IMR-90 (cell line): ENCODE measurements at regions not wholly inside any gene's neighbourhood (a gene's known extent, or its start where the extent isn't known, plus 50 kb on each side); places are given as distances from the start of the nearest gene placed in this dataset.

Experiments
- CHD1 ChIP-seq: IDR thresholded peaks from 2 replicates; pipeline ENCODE4 v1.6.1; 2012; ENCODE audit warnings: low read depth, low read length, improper control_type of control experiment
- MAZ ChIP-seq: IDR thresholded peaks from 2 replicates; pipeline ENCODE4 v1.6.1; 2012; ENCODE audit warnings: low read depth, mild to moderate bottlenecking, low read length, improper control_type of control experiment, moderate library complexity, borderline replicate concordance
- POLR2A ChIP-seq: IDR thresholded peaks from 2 replicates; pipeline ENCODE4 v1.6.1; 2012; ENCODE audit warnings: mild to moderate bottlenecking, low read depth, low read length
- RAD21 ChIP-seq: IDR thresholded peaks from 2 replicates; pipeline ENCODE4 v1.6.1; 2012; ENCODE audit warnings: low read length, improper control_type of control experiment
- SMC3 ChIP-seq: fragments of 150-350 bp; IDR thresholded peaks from 2 replicates; pipeline ENCODE4 v1.6.1; 2016; ENCODE audit warnings: low read depth, mild to moderate bottlenecking, antibody characterized with exemption, low read length, moderate library complexity
- TF ChIP-seq, protein P1 (sequence below): conservative IDR thresholded peaks from 2 replicates; pipeline ENCODE4 v1.5.1; 2012; ENCODE audit warnings: mild to moderate bottlenecking, low read depth, low read length, improper control_type of control experiment
- TF ChIP-seq, protein P2 (sequence below): fragments of 150-350 bp; IDR thresholded peaks from 2 replicates; pipeline ENCODE4 v1.6.1; 2017; ENCODE audit warnings: mild to moderate bottlenecking, antibody characterized with exemption, low read length, low read depth

DNA sequence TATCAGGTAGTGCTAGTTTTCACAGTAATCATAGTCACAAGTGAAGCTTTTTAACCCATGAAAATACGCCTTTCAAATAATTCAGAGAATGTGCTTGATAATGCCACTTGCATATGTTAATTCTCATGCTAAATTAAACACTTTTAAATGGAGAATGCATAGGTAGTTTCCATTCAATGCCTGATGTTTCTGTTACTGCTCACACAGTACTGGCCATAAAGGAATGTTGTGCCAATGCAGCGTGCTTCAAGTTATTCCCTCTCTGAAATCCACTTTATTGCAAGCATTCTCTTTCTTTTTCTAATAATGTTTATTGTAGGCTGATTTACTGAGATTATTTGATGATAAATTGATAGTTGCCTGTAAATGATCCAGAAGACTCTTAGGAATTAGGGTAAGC lies 513.0 kb upstream of the KLF12 start:
- TF ChIP-seq, protein P1, sequence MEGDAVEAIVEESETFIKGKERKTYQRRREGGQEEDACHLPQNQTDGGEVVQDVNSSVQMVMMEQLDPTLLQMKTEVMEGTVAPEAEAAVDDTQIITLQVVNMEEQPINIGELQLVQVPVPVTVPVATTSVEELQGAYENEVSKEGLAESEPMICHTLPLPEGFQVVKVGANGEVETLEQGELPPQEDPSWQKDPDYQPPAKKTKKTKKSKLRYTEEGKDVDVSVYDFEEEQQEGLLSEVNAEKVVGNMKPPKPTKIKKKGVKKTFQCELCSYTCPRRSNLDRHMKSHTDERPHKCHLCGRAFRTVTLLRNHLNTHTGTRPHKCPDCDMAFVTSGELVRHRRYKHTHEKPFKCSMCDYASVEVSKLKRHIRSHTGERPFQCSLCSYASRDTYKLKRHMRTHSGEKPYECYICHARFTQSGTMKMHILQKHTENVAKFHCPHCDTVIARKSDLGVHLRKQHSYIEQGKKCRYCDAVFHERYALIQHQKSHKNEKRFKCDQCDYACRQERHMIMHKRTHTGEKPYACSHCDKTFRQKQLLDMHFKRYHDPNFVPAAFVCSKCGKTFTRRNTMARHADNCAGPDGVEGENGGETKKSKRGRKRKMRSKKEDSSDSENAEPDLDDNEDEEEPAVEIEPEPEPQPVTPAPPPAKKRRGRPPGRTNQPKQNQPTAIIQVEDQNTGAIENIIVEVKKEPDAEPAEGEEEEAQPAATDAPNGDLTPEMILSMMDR = no peak
- no peak for TF ChIP-seq MAZ
- TF ChIP-seq RAD21 = no peak
- no peak for TF ChIP-seq POLR2A
- no peak for TF ChIP-seq CHD1
- TF ChIP-seq, protein P2, sequence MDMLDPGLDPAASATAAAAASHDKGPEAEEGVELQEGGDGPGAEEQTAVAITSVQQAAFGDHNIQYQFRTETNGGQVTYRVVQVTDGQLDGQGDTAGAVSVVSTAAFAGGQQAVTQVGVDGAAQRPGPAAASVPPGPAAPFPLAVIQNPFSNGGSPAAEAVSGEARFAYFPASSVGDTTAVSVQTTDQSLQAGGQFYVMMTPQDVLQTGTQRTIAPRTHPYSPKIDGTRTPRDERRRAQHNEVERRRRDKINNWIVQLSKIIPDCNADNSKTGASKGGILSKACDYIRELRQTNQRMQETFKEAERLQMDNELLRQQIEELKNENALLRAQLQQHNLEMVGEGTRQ = no peak
- no peak for TF ChIP-seq SMC3
